ENCODE measurements at regions not wholly inside any gene's neighbourhood (a gene's known extent, or its start where the extent isn't known, plus 50 kb on each side); places are given as distances from the start of the nearest gene placed in this dataset.

- DNase-seq (ENCODE audit: low read depth) = no peak
- no peaks in the 10 kb centered on the region for H3K27me3 ChIP-seq (ENCODE audit: control insufficient read depth, insufficient read depth, low read length)
- no peak overlapping the region for H3K4me3 ChIP-seq (ENCODE audit: low read depth, low read length)
- no peaks in the 10 kb centered on the region for H3K36me3 ChIP-seq (ENCODE audit: control insufficient read depth, insufficient read depth, low read length)
- no peak for TF ChIP-seq CTCF (IDR thresholded peaks at IDR 0.05; ENCODE audit: insufficient read depth, low read length, poor library complexity, severe bottlenecking)
Measured at GRCh38 chr15:39445931-39446330, 134.9 kb upstream of the THBS1 start.

GRCh38 chr15:39447346-39447745, 133.5 kb upstream of the THBS1 start:
- no peak overlapping the region for H3K4me3 ChIP-seq (ENCODE audit: low read depth, low read length)
- no peak for TF ChIP-seq CTCF (IDR thresholded peaks at IDR 0.05; ENCODE audit: insufficient read depth, low read length, poor library complexity, severe bottlenecking)
- no peaks in the 10 kb centered on the region for H3K36me3 ChIP-seq (ENCODE audit: control insufficient read depth, insufficient read depth, low read length)
- H3K27me3 ChIP-seq (ENCODE audit: control insufficient read depth, insufficient read depth, low read length) = no peaks in the 10 kb centered on the region
- no peak for DNase-seq (ENCODE audit: low read depth)

GRCh38 chr15:39447881-39448280, 133.0 kb upstream of the THBS1 start:
- TF ChIP-seq CTCF (IDR thresholded peaks at IDR 0.05; ENCODE audit: insufficient read depth, low read length, poor library complexity, severe bottlenecking) = no peak
- DNase-seq (ENCODE audit: low read depth) = no peak
- Histone ChIP-seq H3K4me3 (ENCODE audit: low read depth, low read length) (no peak overlapping the region), H3K27me3 (ENCODE audit: control insufficient read depth, insufficient read depth, low read length) (no peaks in the 10 kb centered on the region), H3K36me3 (ENCODE audit: control insufficient read depth, insufficient read depth, low read length) (no peaks in the 10 kb centered on the region)

GRCh38 chr15:39448409-39448808, 132.5 kb upstream of the THBS1 start:
- Histone ChIP-seq H3K36me3 (ENCODE audit: control insufficient read depth, insufficient read depth, low read length) (no peaks in the 10 kb centered on the region), H3K4me3 (ENCODE audit: low read depth, low read length) (no peak overlapping the region), H3K27me3 (ENCODE audit: control insufficient read depth, insufficient read depth, low read length) (no peaks in the 10 kb centered on the region)
- TF ChIP-seq CTCF (IDR thresholded peaks at IDR 0.05; ENCODE audit: insufficient read depth, low read length, poor library complexity, severe bottlenecking) = no peak
- DNase-seq (ENCODE audit: low read depth) = no peak

- Histone ChIP-seq H3K36me3 (ENCODE audit: control insufficient read depth, insufficient read depth, low read length) (no peaks in the 10 kb centered on the region), H3K4me3 (ENCODE audit: low read depth, low read length) (no peak overlapping the region), H3K27me3 (ENCODE audit: control insufficient read depth, insufficient read depth, low read length) (no peaks in the 10 kb centered on the region)
- no peak for TF ChIP-seq CTCF (IDR thresholded peaks at IDR 0.05; ENCODE audit: insufficient read depth, low read length, poor library complexity, severe bottlenecking)
- DNase-seq (ENCODE audit: low read depth) = no peak
Measured at GRCh38 chr15:39451121-39451688, 129.7 kb upstream of the THBS1 start.

GRCh38 chr15:39451871-39452270, 129.0 kb upstream of the THBS1 start:
- no peaks in the 10 kb centered on the region for H3K36me3 ChIP-seq (ENCODE audit: control insufficient read depth, insufficient read depth, low read length)
- no peak for TF ChIP-seq CTCF (IDR thresholded peaks at IDR 0.05; ENCODE audit: insufficient read depth, low read length, poor library complexity, severe bottlenecking)
- no peak overlapping the region for H3K4me3 ChIP-seq (ENCODE audit: low read depth, low read length)
- DNase-seq (ENCODE audit: low read depth) = no peak
- H3K27me3 ChIP-seq (ENCODE audit: control insufficient read depth, insufficient read depth, low read length) = no peaks in the 10 kb centered on the region

All from kidney epithelial cell (primary cell).